ENCODE measurements at regions not wholly inside any gene's neighbourhood (a gene's known extent, or its start where the extent isn't known, plus 50 kb on each side); places are given as distances from the start of the nearest gene placed in this dataset.

GRCh38 chr15:36478561-36478960, 100.9 kb upstream of the CDIN1 start:
- no peak overlapping the region for H3K18ac ChIP-seq (ENCODE audit: low read length)
- H3K23ac ChIP-seq (ENCODE audit: low read depth, low read length, poor library complexity), result no peak overlapping the region
- H3K4ac ChIP-seq (ENCODE audit: low read length), result no peak overlapping the region
- no peak overlapping the region for H2BK12ac ChIP-seq (ENCODE audit: low read length)
- no peak overlapping the region for H3K4me3 ChIP-seq (ENCODE audit: low read length in 2 of 2)
- H3K79me1 ChIP-seq (ENCODE audit: low read depth, low read length), result no peaks in the 10 kb centered on the region
- H3K27ac ChIP-seq (replicated peaks; ENCODE audit: low read length), result no peak overlapping the region
- H4K91ac ChIP-seq (ENCODE audit: low read depth, low read length, poor library complexity), result no peak overlapping the region
- H2BK5ac ChIP-seq (ENCODE audit: low read length), result no peak overlapping the region
- no peak overlapping the region for H2AK5ac ChIP-seq (ENCODE audit: low read depth, low read length)
- H2BK15ac ChIP-seq (ENCODE audit: low read length), result no peak overlapping the region
- H3K27me3 ChIP-seq (ENCODE audit: control insufficient read depth in 3 of 3, insufficient read depth in 3 of 3, low read depth in 1 of 3, low read length in 3 of 3), result no peaks in the 10 kb centered on the region
- no peak for DNase-seq (ENCODE audit: low spot score)
- no peak overlapping the region for H3K14ac ChIP-seq (ENCODE audit: low read length)
- H3K4me1 ChIP-seq (ENCODE audit: control insufficient read depth in 2 of 2, insufficient read depth in 1 of 2, low read depth in 1 of 2, low read length in 2 of 2), result peaks cover 0 to 3% of the 10 kb centered on the region in 2 donors
- no peak overlapping the region for H4K8ac ChIP-seq (ENCODE audit: low read depth, low read length)
- no peak overlapping the region for H2BK120ac ChIP-seq (ENCODE audit: low read depth, low read length)
- WGBS, 2 donors (ENCODE audit: extremely low coverage in 2 of 2, insufficient read length in 2 of 2, insufficient replicate concordance in 1 of 2), result no CpG with 5 or more reads among the region's 2 CpGs
- no peak overlapping the region for H3K4me2 ChIP-seq (ENCODE audit: insufficient read depth, low read length, poor library complexity, severe bottlenecking)
- H3K9ac ChIP-seq (ENCODE audit: low read depth, low read length, poor library complexity), result no peak overlapping the region
- H3K9me3 ChIP-seq (replicated peaks in 1 of 2; ENCODE audit: control insufficient read depth in 2 of 2, insufficient read depth in 1 of 2, low read depth in 1 of 2, low read length in 2 of 2), result no peaks in the 10 kb centered on the region
- H3K36me3 ChIP-seq (replicated peaks in 1 of 2; ENCODE audit: control insufficient read depth in 2 of 2, insufficient read depth in 2 of 2, low read length in 2 of 2), result no peaks in the 10 kb centered on the region
- no peak overlapping the region for H2AFZ ChIP-seq (ENCODE audit: low read length)

GRCh38 chr15:36479200-36479896, 100.1 kb upstream of the CDIN1 start:
- H3K9ac ChIP-seq (ENCODE audit: low read depth, low read length, poor library complexity), result no peak overlapping the region
- H3K4ac ChIP-seq (ENCODE audit: low read length), result no peak overlapping the region
- H4K8ac ChIP-seq (ENCODE audit: low read depth, low read length), result no peak overlapping the region
- H2AK5ac ChIP-seq (ENCODE audit: low read depth, low read length), result no peak overlapping the region
- H2BK15ac ChIP-seq (ENCODE audit: low read length), result no peak overlapping the region
- H3K9me3 ChIP-seq (replicated peaks in 1 of 2; ENCODE audit: control insufficient read depth in 2 of 2, insufficient read depth in 1 of 2, low read depth in 1 of 2, low read length in 2 of 2), result no peaks in the 10 kb centered on the region
- no CpG with 5 or more reads among the region's 9 CpGs for WGBS, 2 donors (ENCODE audit: extremely low coverage in 2 of 2, insufficient read length in 2 of 2, insufficient replicate concordance in 1 of 2)
- H3K4me2 ChIP-seq (ENCODE audit: insufficient read depth, low read length, poor library complexity, severe bottlenecking), result no peak overlapping the region
- H3K23ac ChIP-seq (ENCODE audit: low read depth, low read length, poor library complexity), result no peak overlapping the region
- no peak overlapping the region for H2BK5ac ChIP-seq (ENCODE audit: low read length)
- H3K36me3 ChIP-seq (replicated peaks in 1 of 2; ENCODE audit: control insufficient read depth in 2 of 2, insufficient read depth in 2 of 2, low read length in 2 of 2), result no peaks in the 10 kb centered on the region
- no peaks in the 10 kb centered on the region for H3K27me3 ChIP-seq (ENCODE audit: control insufficient read depth in 3 of 3, insufficient read depth in 3 of 3, low read depth in 1 of 3, low read length in 3 of 3)
- H2AFZ ChIP-seq (ENCODE audit: low read length), result no peak overlapping the region
- H2BK120ac ChIP-seq (ENCODE audit: low read depth, low read length), result no peak overlapping the region
- no peak overlapping the region for H3K27ac ChIP-seq (replicated peaks; ENCODE audit: low read length)
- H4K91ac ChIP-seq (ENCODE audit: low read depth, low read length, poor library complexity), result no peak overlapping the region
- H3K18ac ChIP-seq (ENCODE audit: low read length), result no peak overlapping the region
- H3K4me1 ChIP-seq (ENCODE audit: control insufficient read depth in 2 of 2, insufficient read depth in 1 of 2, low read depth in 1 of 2, low read length in 2 of 2), result peaks cover 0 to 3% of the 10 kb centered on the region in 2 donors
- H3K14ac ChIP-seq (ENCODE audit: low read length), result no peak overlapping the region
- H3K4me3 ChIP-seq (ENCODE audit: low read length in 2 of 2), result no peak overlapping the region
- no peaks in the 10 kb centered on the region for H3K79me1 ChIP-seq (ENCODE audit: low read depth, low read length)
- H2BK12ac ChIP-seq (ENCODE audit: low read length), result no peak overlapping the region
- DNase-seq (ENCODE audit: low spot score), result no peak

- H3K79me1 ChIP-seq (ENCODE audit: low read depth, low read length), result no peaks in the 10 kb centered on the region
- H3K4ac ChIP-seq (ENCODE audit: low read length), result no peak overlapping the region
- H3K14ac ChIP-seq (ENCODE audit: low read length), result no peak overlapping the region
- no peaks in the 10 kb centered on the region for H3K9me3 ChIP-seq (replicated peaks in 1 of 2; ENCODE audit: control insufficient read depth in 2 of 2, insufficient read depth in 1 of 2, low read depth in 1 of 2, low read length in 2 of 2)
- H3K18ac ChIP-seq (ENCODE audit: low read length), result no peak overlapping the region
- H3K9ac ChIP-seq (ENCODE audit: low read depth, low read length, poor library complexity), result no peak overlapping the region
- no peak overlapping the region for H2AFZ ChIP-seq (ENCODE audit: low read length)
- no peak overlapping the region for H2BK15ac ChIP-seq (ENCODE audit: low read length)
- no CpG with 5 or more reads among the region's 1 CpG for WGBS, 2 donors (ENCODE audit: extremely low coverage in 2 of 2, insufficient read length in 2 of 2, insufficient replicate concordance in 1 of 2)
- no peaks in the 10 kb centered on the region for H3K27me3 ChIP-seq (ENCODE audit: control insufficient read depth in 3 of 3, insufficient read depth in 3 of 3, low read depth in 1 of 3, low read length in 3 of 3)
- no peak overlapping the region for H2BK5ac ChIP-seq (ENCODE audit: low read length)
- no peaks in the 10 kb centered on the region for H3K4me1 ChIP-seq (ENCODE audit: control insufficient read depth in 2 of 2, insufficient read depth in 1 of 2, low read depth in 1 of 2, low read length in 2 of 2)
- H3K4me3 ChIP-seq (ENCODE audit: low read length in 2 of 2), result no peak overlapping the region
- no peak overlapping the region for H3K23ac ChIP-seq (ENCODE audit: low read depth, low read length, poor library complexity)
- H2BK12ac ChIP-seq (ENCODE audit: low read length), result no peak overlapping the region
- H4K91ac ChIP-seq (ENCODE audit: low read depth, low read length, poor library complexity), result no peak overlapping the region
- H3K27ac ChIP-seq (replicated peaks; ENCODE audit: low read length), result no peak overlapping the region
- DNase-seq (ENCODE audit: low spot score), result no peak
- H4K8ac ChIP-seq (ENCODE audit: low read depth, low read length), result no peak overlapping the region
- no peak overlapping the region for H3K4me2 ChIP-seq (ENCODE audit: insufficient read depth, low read length, poor library complexity, severe bottlenecking)
- H3K36me3 ChIP-seq (replicated peaks in 1 of 2; ENCODE audit: control insufficient read depth in 2 of 2, insufficient read depth in 2 of 2, low read length in 2 of 2), result no peaks in the 10 kb centered on the region
- H2AK5ac ChIP-seq (ENCODE audit: low read depth, low read length), result no peak overlapping the region
- H2BK120ac ChIP-seq (ENCODE audit: low read depth, low read length), result no peak overlapping the region
Measured at GRCh38 chr15:36481156-36481555, 98.3 kb upstream of the CDIN1 start.

- no peak overlapping the region for H3K4ac ChIP-seq (ENCODE audit: low read length)
- H4K8ac ChIP-seq (ENCODE audit: low read depth, low read length), result no peak overlapping the region
- H3K4me3 ChIP-seq (ENCODE audit: low read length in 2 of 2), result no peak overlapping the region
- no peak overlapping the region for H2AFZ ChIP-seq (ENCODE audit: low read length)
- no peak overlapping the region for H3K4me2 ChIP-seq (ENCODE audit: insufficient read depth, low read length, poor library complexity, severe bottlenecking)
- no peaks in the 10 kb centered on the region for H3K79me1 ChIP-seq (ENCODE audit: low read depth, low read length)
- H2BK5ac ChIP-seq (ENCODE audit: low read length), result no peak overlapping the region
- no peak for DNase-seq (ENCODE audit: low spot score)
- no peak overlapping the region for H2BK12ac ChIP-seq (ENCODE audit: low read length)
- no peak overlapping the region for H4K91ac ChIP-seq (ENCODE audit: low read depth, low read length, poor library complexity)
- H3K27ac ChIP-seq (replicated peaks; ENCODE audit: low read length), result no peak overlapping the region
- no peak overlapping the region for H3K23ac ChIP-seq (ENCODE audit: low read depth, low read length, poor library complexity)
- no peak overlapping the region for H3K18ac ChIP-seq (ENCODE audit: low read length)
- H2AK5ac ChIP-seq (ENCODE audit: low read depth, low read length), result no peak overlapping the region
- no peaks in the 10 kb centered on the region for H3K4me1 ChIP-seq (ENCODE audit: control insufficient read depth in 2 of 2, insufficient read depth in 1 of 2, low read depth in 1 of 2, low read length in 2 of 2)
- no peaks in the 10 kb centered on the region for H3K36me3 ChIP-seq (replicated peaks in 1 of 2; ENCODE audit: control insufficient read depth in 2 of 2, insufficient read depth in 2 of 2, low read length in 2 of 2)
- no peaks in the 10 kb centered on the region for H3K9me3 ChIP-seq (replicated peaks in 1 of 2; ENCODE audit: control insufficient read depth in 2 of 2, insufficient read depth in 1 of 2, low read depth in 1 of 2, low read length in 2 of 2)
- H3K9ac ChIP-seq (ENCODE audit: low read depth, low read length, poor library complexity), result no peak overlapping the region
- no CpG with 5 or more reads among the region's 1 CpG for WGBS, 2 donors (ENCODE audit: extremely low coverage in 2 of 2, insufficient read length in 2 of 2, insufficient replicate concordance in 1 of 2)
- no peak overlapping the region for H3K14ac ChIP-seq (ENCODE audit: low read length)
- H2BK120ac ChIP-seq (ENCODE audit: low read depth, low read length), result no peak overlapping the region
- no peak overlapping the region for H2BK15ac ChIP-seq (ENCODE audit: low read length)
- no peaks in the 10 kb centered on the region for H3K27me3 ChIP-seq (ENCODE audit: control insufficient read depth in 3 of 3, insufficient read depth in 3 of 3, low read depth in 1 of 3, low read length in 3 of 3)
Measured at GRCh38 chr15:36483409-36483808, 96.0 kb upstream of the CDIN1 start.
